ENCODE measurements at regions not wholly inside any gene's neighbourhood (a gene's known extent, or its start where the extent isn't known, plus 50 kb on each side); places are given as distances from the start of the nearest gene placed in this dataset.

GRCh38 chr10:45104674-45105073 lies 104.0 kb downstream of the ZNF22 start:
- no peak overlapping the region for H4K8ac ChIP-seq (ENCODE audit: low read depth in 2 of 2, low read length in 2 of 2)
- H3K9ac ChIP-seq (ENCODE audit: low read depth, low read length) = no peak overlapping the region
- H3K56ac ChIP-seq (ENCODE audit: extremely low read depth, insufficient read depth, low read length) = no peak overlapping the region
- H3K9me3 ChIP-seq (ENCODE audit: control insufficient read depth, insufficient read depth, low read length) = no peaks in the 10 kb centered on the region
- no peak overlapping the region for H2BK5ac ChIP-seq (ENCODE audit: low read depth, low read length, poor library complexity, severe bottlenecking)
- no peak overlapping the region for H2BK120ac ChIP-seq (ENCODE audit: low read depth, low read length)
- H3K14ac ChIP-seq (replicated peaks; ENCODE audit: low read depth, low read length) = no peak overlapping the region
- POLR2A ChIA-PET (ENCODE audit: unreplicated experiment) = no interaction called here
- H2AK9ac ChIP-seq (replicated peaks; ENCODE audit: low read depth, low read length, poor library complexity) = no peak overlapping the region
- 0 out of 2 replicates have a peak, but pooled peaks cover 2% of the 10 kb centered on the region for H3K27me3 ChIP-seq (ENCODE audit: control insufficient read depth, insufficient read depth, low read length)
- no peak overlapping the region for H3K4ac ChIP-seq (ENCODE audit: low read depth, low read length)
- no peak overlapping the region for H4K5ac ChIP-seq (ENCODE audit: low read depth, low read length)
- H2BK20ac ChIP-seq (ENCODE audit: low read depth, low read length) = no peak overlapping the region
- H3K79me1 ChIP-seq (ENCODE audit: low read depth in 1 of 2, low read length in 2 of 2) = no peaks in the 10 kb centered on the region
- dilution Hi-C loops (cut with HindIII; ENCODE audit: low sequenced_read_pairs, unreplicated experiment) (no loop called here), in situ Hi-C loops (cut with MboI; ENCODE audit: low sequenced_read_pairs) (no loop called here), intact Hi-C loops (cut with micrococcal nuclease) (no loop called here)
- ATAC-seq (ENCODE audit: low read depth) (no peak), DNase-seq (no peak)
- H3K23ac ChIP-seq (ENCODE audit: low read depth, low read length) = no peak overlapping the region
- no CpG with 5 or more reads among the region's 4 CpGs for WGBS, 2 experiments (ENCODE audit: extremely low coverage in 2 of 2, insufficient read length in 1 of 2)
- no peak overlapping the region for H3K27ac ChIP-seq (ENCODE audit: insufficient read depth, low read length)
- H3K4me2 ChIP-seq (ENCODE audit: low read depth, low read length) = no peak overlapping the region
- no peaks in the 10 kb centered on the region for H3K9me1 ChIP-seq (ENCODE audit: insufficient read depth, low read length)
- no peak overlapping the region for H3K4me3 ChIP-seq (ENCODE audit: insufficient read depth, low read depth, low read length)
- no peak overlapping the region for H2AK5ac ChIP-seq (ENCODE audit: low read depth, low read length)
- H4K20me1 ChIP-seq (ENCODE audit: insufficient read depth, low read length) = no peaks in the 10 kb centered on the region
- no peak overlapping the region for H4K91ac ChIP-seq (ENCODE audit: insufficient read depth, low read depth, low read length)
- CTCF ChIA-PET = no interaction called here
- no peak overlapping the region for H2AFZ ChIP-seq (replicated peaks; ENCODE audit: low read length, poor library complexity)
- BruUV-seq (replicated peaks) = no TSS peak
- H3K4me1 ChIP-seq (ENCODE audit: control insufficient read depth, insufficient read depth, low read length) = no peaks in the 10 kb centered on the region
- H3K18ac ChIP-seq (ENCODE audit: low read depth, low read length) = no peak overlapping the region
- H3K36me3 ChIP-seq (ENCODE audit: control insufficient read depth, insufficient read depth, low read length) = no peaks in the 10 kb centered on the region
- no peak for TF ChIP-seq NFE2L2 (IDR thresholded peaks at IDR 0.05; ENCODE audit: low read depth, low read length)
- TF ChIP-seq MAFK (IDR thresholded peaks at IDR 0.05; ENCODE audit: low read depth, low read length) = no peak
- no peak for TF ChIP-seq POLR2A (IDR thresholded peaks at IDR 0.05; ENCODE audit: low read depth, low read length)
- no peak for TF ChIP-seq SMC3 (IDR thresholded peaks at IDR 0.05; ENCODE audit: low read depth, low read length)
- TF ChIP-seq FOS (IDR thresholded peaks at IDR 0.05; ENCODE audit: low read depth, low read length) = no peak
- no peak for TF ChIP-seq RAD21 (IDR thresholded peaks at IDR 0.05; ENCODE audit: low read length)
- TF ChIP-seq USF2 (IDR thresholded peaks at IDR 0.05; ENCODE audit: low read depth, low read length) = no peak
- no peak for TF ChIP-seq MAZ (IDR thresholded peaks at IDR 0.05; ENCODE audit: borderline replicate concordance, low read depth, low read length)
- TF ChIP-seq ELK1 (IDR thresholded peaks at IDR 0.05; ENCODE audit: borderline replicate concordance, low read depth, low read length) = no peak
- TF ChIP-seq CTCF (conservative IDR thresholded peaks at IDR 0.05; ENCODE audit: low read depth, low read length) = no peak
- TF ChIP-seq MXI1 (IDR thresholded peaks at IDR 0.05; ENCODE audit: borderline replicate concordance, low read depth, low read length) = no peak
- no peak for TF ChIP-seq CEBPB (IDR thresholded peaks at IDR 0.05; ENCODE audit: low read depth, low read length)
- TF ChIP-seq CHD1 (IDR thresholded peaks at IDR 0.05; ENCODE audit: low read depth, low read length) = no peak
- TF ChIP-seq BHLHE40 (IDR thresholded peaks at IDR 0.05; ENCODE audit: low read depth, low read length) = no peak
- no peak for TF ChIP-seq RFX5 (IDR thresholded peaks at IDR 0.05; ENCODE audit: low read depth, low read length)
- TF ChIP-seq RCOR1 (IDR thresholded peaks at IDR 0.05; ENCODE audit: insufficient replicate concordance, low read length) = no peak
- H2BK15ac ChIP-seq (ENCODE audit: low read depth, low read length) = no peak overlapping the region
